ENCODE measurements at regions not wholly inside any gene's neighbourhood (a gene's known extent, or its start where the extent isn't known, plus 50 kb on each side); places are given as distances from the start of the nearest gene placed in this dataset.
"Not testable (repeated sequence)": the region's sequence is repeated elsewhere in the genome, so short reads cannot be mapped to it uniquely, and the experiment has no call there.

GRCh38 chr12:78575208-78575607, 289.4 kb upstream of the SYT1 start:
- H3K27me3 Mint-ChIP-seq; H3K36me3 Mint-ChIP-seq; ATAC-seq (ENCODE audit: low read depth); H3K4me3 Mint-ChIP-seq; H3K27ac Mint-ChIP-seq; H3K4me1 Mint-ChIP-seq; H3K9me3 Mint-ChIP-seq; DNase-seq (ENCODE audit: low spot score in 2 of 2): not testable (repeated sequence)

- H3K9me3 Mint-ChIP-seq, result peaks cover 4% of the 10 kb centered on the region
- no peak overlapping the region for H3K27ac Mint-ChIP-seq
- DNase-seq (ENCODE audit: low spot score in 2 of 2) (no peak), ATAC-seq (ENCODE audit: low read depth) (no peak)
- no peak overlapping the region for H3K4me3 Mint-ChIP-seq
- H3K4me1 Mint-ChIP-seq, result no peaks in the 10 kb centered on the region
- no peaks in the 10 kb centered on the region for H3K36me3 Mint-ChIP-seq
- no peaks in the 10 kb centered on the region for H3K27me3 Mint-ChIP-seq
Measured at GRCh38 chr12:78579846-78580245, 284.7 kb upstream of the SYT1 start.

GRCh38 chr12:78580296-78580695, 284.3 kb upstream of the SYT1 start:
- no peaks in the 10 kb centered on the region for H3K4me1 Mint-ChIP-seq
- no peak overlapping the region for H3K4me3 Mint-ChIP-seq
- DNase-seq (ENCODE audit: low spot score in 2 of 2) (no peak), ATAC-seq (ENCODE audit: low read depth) (no peak)
- H3K27me3 Mint-ChIP-seq, result no peaks in the 10 kb centered on the region
- peaks cover 4% of the 10 kb centered on the region for H3K9me3 Mint-ChIP-seq
- no peaks in the 10 kb centered on the region for H3K36me3 Mint-ChIP-seq
- H3K27ac Mint-ChIP-seq, result no peak overlapping the region

- no peaks in the 10 kb centered on the region for H3K4me1 Mint-ChIP-seq
- H3K36me3 Mint-ChIP-seq, result no peaks in the 10 kb centered on the region
- H3K4me3 Mint-ChIP-seq, result no peak overlapping the region
- H3K27ac Mint-ChIP-seq, result no peak overlapping the region
- H3K27me3 Mint-ChIP-seq, result no peaks in the 10 kb centered on the region
- ATAC-seq (ENCODE audit: low read depth) (no peak), DNase-seq (ENCODE audit: low spot score in 2 of 2) (no peak)
- H3K9me3 Mint-ChIP-seq, result peaks cover 13% of the 10 kb centered on the region
Measured at GRCh38 chr12:78584695-78585094, 279.9 kb upstream of the SYT1 start.

- no peaks in the 10 kb centered on the region for H3K36me3 Mint-ChIP-seq
- no peak overlapping the region for H3K27ac Mint-ChIP-seq
- ATAC-seq (ENCODE audit: low read depth) (no peak), DNase-seq (ENCODE audit: low spot score in 2 of 2) (no peak)
- H3K4me1 Mint-ChIP-seq, result no peaks in the 10 kb centered on the region
- H3K4me3 Mint-ChIP-seq, result no peak overlapping the region
- H3K9me3 Mint-ChIP-seq, result peaks cover 13% of the 10 kb centered on the region
- H3K27me3 Mint-ChIP-seq, result no peaks in the 10 kb centered on the region
Measured at GRCh38 chr12:78585132-78585531, 279.4 kb upstream of the SYT1 start.

GRCh38 chr12:78586790-78587189, 277.8 kb upstream of the SYT1 start:
- ATAC-seq (ENCODE audit: low read depth), result no peak
- no peak overlapping the region for H3K27ac Mint-ChIP-seq
- H3K4me1 Mint-ChIP-seq, result no peaks in the 10 kb centered on the region
- H3K4me3 Mint-ChIP-seq, result no peak overlapping the region
- H3K27me3 Mint-ChIP-seq, result no peaks in the 10 kb centered on the region
- no peaks in the 10 kb centered on the region for H3K36me3 Mint-ChIP-seq
- DNase-seq (ENCODE audit: low spot score in 2 of 2), result no peak
- peaks cover 13% of the 10 kb centered on the region for H3K9me3 Mint-ChIP-seq

GRCh38 chr12:78599366-78599765, 265.2 kb upstream of the SYT1 start:
- no peak for ATAC-seq (ENCODE audit: low read depth)
- H3K4me3 Mint-ChIP-seq, result no peak overlapping the region
- no peak for DNase-seq (ENCODE audit: low spot score in 2 of 2)
- peaks cover 6% of the 10 kb centered on the region for H3K9me3 Mint-ChIP-seq
- H3K36me3 Mint-ChIP-seq, result no peaks in the 10 kb centered on the region
- no peak overlapping the region for H3K27ac Mint-ChIP-seq
- H3K27me3 Mint-ChIP-seq, result no peaks in the 10 kb centered on the region
- H3K4me1 Mint-ChIP-seq, result no peaks in the 10 kb centered on the region

- H3K9me3 Mint-ChIP-seq, result peaks cover 5% of the 10 kb centered on the region
- no peaks in the 10 kb centered on the region for H3K36me3 Mint-ChIP-seq
- no peaks in the 10 kb centered on the region for H3K4me1 Mint-ChIP-seq
- ATAC-seq (ENCODE audit: low read depth), result no peak
- H3K27ac Mint-ChIP-seq, result no peak overlapping the region
- H3K27me3 Mint-ChIP-seq, result no peaks in the 10 kb centered on the region
- H3K4me3 Mint-ChIP-seq, result no peak overlapping the region
- no peak for DNase-seq (ENCODE audit: low spot score in 2 of 2)
Measured at GRCh38 chr12:78600541-78600940, 264.0 kb upstream of the SYT1 start.

GRCh38 chr12:78611504-78611903, 253.1 kb upstream of the SYT1 start:
- Mint-ChIP-seq H3K27me3 (no peaks in the 10 kb centered on the region), H3K36me3 (peaks cover 2% of the 10 kb centered on the region), H3K27ac (no peak overlapping the region), H3K9me3 (peaks cover 9% of the 10 kb centered on the region), H3K4me3 (no peak overlapping the region), H3K4me1 (no peaks in the 10 kb centered on the region)
- no peak for DNase-seq (ENCODE audit: low spot score in 2 of 2)
- ATAC-seq (ENCODE audit: low read depth), result no peak

GRCh38 chr12:78612190-78612589, 252.4 kb upstream of the SYT1 start:
- H3K36me3 Mint-ChIP-seq, result peaks cover 2% of the 10 kb centered on the region
- peaks cover 9% of the 10 kb centered on the region for H3K9me3 Mint-ChIP-seq
- DNase-seq (ENCODE audit: low spot score in 2 of 2) (no peak), ATAC-seq (ENCODE audit: low read depth) (no peak)
- no peaks in the 10 kb centered on the region for H3K27me3 Mint-ChIP-seq
- no peak overlapping the region for H3K27ac Mint-ChIP-seq
- H3K4me1 Mint-ChIP-seq, result no peaks in the 10 kb centered on the region
- no peak overlapping the region for H3K4me3 Mint-ChIP-seq

GRCh38 chr12:78617683-78618082, 246.9 kb upstream of the SYT1 start:
- H3K4me1 Mint-ChIP-seq, result no peaks in the 10 kb centered on the region
- peaks cover 2% of the 10 kb centered on the region for H3K9me3 Mint-ChIP-seq
- DNase-seq (ENCODE audit: low spot score in 2 of 2), result no peak
- no peaks in the 10 kb centered on the region for H3K36me3 Mint-ChIP-seq
- no peak overlapping the region for H3K4me3 Mint-ChIP-seq
- H3K27me3 Mint-ChIP-seq, result no peaks in the 10 kb centered on the region
- H3K27ac Mint-ChIP-seq, result no peak overlapping the region
- no peak for ATAC-seq (ENCODE audit: low read depth)

- Mint-ChIP-seq H3K9me3 (peaks cover 2% of the 10 kb centered on the region), H3K36me3 (no peaks in the 10 kb centered on the region)
Measured at GRCh38 chr12:78622529-78623195, 241.9 kb upstream of the SYT1 start.

GRCh38 chr12:78628491-78629100, 236.0 kb upstream of the SYT1 start:
- no peak for ATAC-seq (ENCODE audit: low read depth)

More at GRCh38 chr12:78622529-78623195, 241.9 kb upstream of the SYT1 start:
- no peak for ATAC-seq (ENCODE audit: low read depth)
- Mint-ChIP-seq H3K4me1 (no peaks in the 10 kb centered on the region), H3K27ac (no peak overlapping the region), H3K27me3 (no peaks in the 10 kb centered on the region), H3K4me3 (no peak overlapping the region)
- no peak for DNase-seq (ENCODE audit: low spot score in 2 of 2)

GRCh38 chr12:78636231-78636855, 228.2 kb upstream of the SYT1 start:
- H3K4me3 Mint-ChIP-seq, result no peak overlapping the region
- H3K27ac Mint-ChIP-seq, result no peak overlapping the region
- H3K36me3 Mint-ChIP-seq, result no peaks in the 10 kb centered on the region
- no peaks in the 10 kb centered on the region for H3K9me3 Mint-ChIP-seq
- no peaks in the 10 kb centered on the region for H3K27me3 Mint-ChIP-seq
- ATAC-seq (ENCODE audit: low read depth) (no peak), DNase-seq (ENCODE audit: low spot score in 2 of 2) (no peak)
- H3K4me1 Mint-ChIP-seq, result no peaks in the 10 kb centered on the region

More at GRCh38 chr12:78628491-78629100, 236.0 kb upstream of the SYT1 start:
- no peak overlapping the region for H3K4me3 Mint-ChIP-seq
- H3K4me1 Mint-ChIP-seq, result no peaks in the 10 kb centered on the region
- H3K9me3 Mint-ChIP-seq, result peaks cover 1% of the 10 kb centered on the region
- H3K36me3 Mint-ChIP-seq, result no peaks in the 10 kb centered on the region
- no peak overlapping the region for H3K27ac Mint-ChIP-seq
- no peaks in the 10 kb centered on the region for H3K27me3 Mint-ChIP-seq
- DNase-seq (ENCODE audit: low spot score in 2 of 2), result no peak

Data from memory B cell (primary cell).